Nephron progenitor cell (in vitro differentiated cells): ENCODE measurements at regions not wholly inside any gene's neighbourhood (a gene's known extent, or its start where the extent isn't known, plus 50 kb on each side); places are given as distances from the start of the nearest gene placed in this dataset.
A peak's percentile ranks its signal among the peaks of the same experiment; 100 is the strongest.
"Not testable (repeated sequence)": the region's sequence is repeated elsewhere in the genome, so short reads cannot be mapped to it uniquely, and the experiment has no call there.

Source experiments
- DNase-seq: peaks from one replicate; pipeline ENCODE4 v3.0.0; 2021
- H3K27ac Mint-ChIP-seq: 2 replicates; pipeline ENCODE4 v1.8.0; 2021; ENCODE audit warnings: mild to moderate bottlenecking, moderate library complexity, mixed read lengths
- H3K27me3 Mint-ChIP-seq: 2 replicates; pipeline ENCODE4 v1.8.0; 2021; ENCODE audit warnings: mild to moderate bottlenecking, low read depth, mixed read lengths; ENCODE audit not compliant: poor library complexity
- H3K36me3 Mint-ChIP-seq: 2 replicates; pipeline ENCODE4 v1.8.0; 2021; ENCODE audit warnings: low read depth, mixed read lengths
- H3K4me1 Mint-ChIP-seq: 2 replicates; pipeline ENCODE4 v1.8.0; 2021; ENCODE audit warnings: mixed read lengths
- H3K4me3 Mint-ChIP-seq: 2 replicates; pipeline ENCODE4 v1.8.0; 2021; ENCODE audit warnings: mild to moderate bottlenecking, moderate library complexity, mixed read lengths
- H3K9me3 Mint-ChIP-seq: 2 replicates; pipeline ENCODE4 v1.8.0; 2021; ENCODE audit warnings: mild to moderate bottlenecking, moderate library complexity, mixed read lengths
- CTCF ChIP-seq: fragments of 200-600 bp; sonication (generic); IDR thresholded peaks from 2 replicates; pipeline ENCODE4 v1.5.0; 2021; ENCODE audit warnings: antibody characterized with exemption

DNA sequence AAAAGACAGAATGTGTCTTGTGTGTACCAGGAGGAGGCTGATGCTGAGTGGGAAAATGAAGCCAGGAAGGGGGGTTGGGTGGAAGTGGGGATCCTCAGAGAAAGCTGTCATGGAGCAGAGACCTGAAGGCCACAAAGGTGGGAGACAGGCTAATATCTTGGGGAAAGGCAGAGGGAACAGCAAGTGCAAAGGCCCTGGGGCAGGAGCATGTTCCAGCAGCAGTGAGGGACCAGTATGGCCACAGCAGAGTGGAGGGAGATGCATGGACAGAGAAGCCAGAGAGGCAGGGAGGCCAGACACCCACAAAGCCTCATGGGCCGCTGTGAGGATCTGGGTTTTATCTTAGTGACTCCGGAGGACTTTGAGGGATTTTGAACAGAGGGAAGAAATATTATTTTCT, 254.2 kb upstream of the SULF2 start:
- no peaks in the 10 kb centered on the region for H3K36me3 Mint-ChIP-seq
- no peak overlapping the region for H3K27ac Mint-ChIP-seq
- TF ChIP-seq CTCF = no peak
- H3K9me3 Mint-ChIP-seq = peaks cover 14% of the 10 kb centered on the region
- H3K4me3 Mint-ChIP-seq = no peak overlapping the region
- H3K4me1 Mint-ChIP-seq = peaks cover 27% of the 10 kb centered on the region
- DNase-seq = no peak
- H3K27me3 Mint-ChIP-seq = peaks cover 3% of the 10 kb centered on the region

DNA sequence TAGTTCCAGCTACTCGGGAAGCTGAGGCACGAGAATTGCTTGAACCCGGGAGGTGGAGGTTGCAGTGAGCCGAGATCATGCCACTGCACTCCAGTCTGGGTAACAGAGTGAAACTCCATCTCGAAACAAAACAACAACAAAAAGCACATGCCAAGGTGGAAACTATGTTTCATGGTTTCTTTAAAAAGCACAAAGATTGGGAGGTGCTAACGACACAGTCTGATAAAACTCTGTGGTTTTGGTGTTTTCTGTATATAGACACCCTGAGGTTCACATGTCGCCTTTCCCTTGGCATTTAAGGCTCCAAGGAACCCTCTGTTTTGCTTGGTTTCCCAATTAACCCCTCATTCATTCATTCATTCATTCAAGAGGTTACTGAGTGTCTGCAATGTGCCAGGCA, 253.4 kb upstream of the SULF2 start:
- Mint-ChIP-seq H3K9me3 (peaks cover 14% of the 10 kb centered on the region), H3K4me1 (peaks cover 27% of the 10 kb centered on the region), H3K27me3 (no peaks in the 10 kb centered on the region), H3K27ac (no peak overlapping the region), H3K4me3 (no peak overlapping the region), H3K36me3 (no peaks in the 10 kb centered on the region)
- no peak for TF ChIP-seq CTCF
- DNase-seq = no peak

GRCh38 chr20:48037798-48038197, 252.5 kb upstream of the SULF2 start:
- peak; percentile 34 for DNase-seq
- not testable (repeated sequence) for H3K27me3 Mint-ChIP-seq, H3K36me3 Mint-ChIP-seq, H3K4me3 Mint-ChIP-seq, H3K27ac Mint-ChIP-seq
- peaks cover 27% of the 10 kb centered on the region for H3K4me1 Mint-ChIP-seq
- peaks cover 14% of the 10 kb centered on the region for H3K9me3 Mint-ChIP-seq

DNA sequence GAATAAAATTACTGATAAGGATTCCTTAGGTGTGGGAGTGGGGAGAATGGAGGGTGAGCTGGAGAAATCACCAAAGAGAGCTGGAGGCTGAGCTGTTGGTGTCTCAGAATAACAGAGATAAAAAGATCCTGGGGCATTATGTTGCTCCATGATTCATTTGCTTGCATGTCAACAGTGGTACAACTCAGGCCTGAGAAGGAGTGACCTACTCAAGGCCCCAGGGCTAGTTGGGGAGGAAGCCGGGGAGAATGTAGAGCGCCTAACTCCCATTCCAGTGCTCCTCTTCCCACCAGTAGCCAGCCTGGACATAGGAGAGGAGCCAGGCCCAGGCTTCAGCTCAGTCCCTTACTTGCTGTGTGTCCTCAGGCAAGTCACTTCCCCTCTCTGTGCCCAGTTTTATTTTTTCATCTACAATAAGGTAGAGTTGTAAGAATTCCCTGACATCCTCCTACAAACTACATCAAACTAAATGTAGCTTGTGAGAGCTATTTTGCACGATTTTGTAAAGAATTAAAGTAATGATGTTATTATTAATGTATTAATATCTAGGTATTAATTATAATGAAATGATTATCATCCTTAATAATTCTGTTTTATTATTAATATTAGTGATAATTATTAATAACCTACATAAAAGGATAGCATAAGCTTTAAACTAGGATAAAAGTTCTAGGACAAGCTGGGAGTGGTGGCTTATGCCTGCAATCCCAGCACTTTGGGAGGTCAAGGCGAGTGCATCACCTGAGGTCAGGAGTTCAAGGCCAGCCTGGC, 250.9 kb upstream of the SULF2 start:
- Mint-ChIP-seq H3K4me1 (peaks cover 26% of the 10 kb centered on the region), H3K36me3 (no peaks in the 10 kb centered on the region), H3K9me3 (peaks cover 14% of the 10 kb centered on the region), H3K27ac (no peak overlapping the region), H3K4me3 (no peak overlapping the region), H3K27me3 (peaks cover 4% of the 10 kb centered on the region)
- no peak for DNase-seq
- no peak for TF ChIP-seq CTCF

DNA sequence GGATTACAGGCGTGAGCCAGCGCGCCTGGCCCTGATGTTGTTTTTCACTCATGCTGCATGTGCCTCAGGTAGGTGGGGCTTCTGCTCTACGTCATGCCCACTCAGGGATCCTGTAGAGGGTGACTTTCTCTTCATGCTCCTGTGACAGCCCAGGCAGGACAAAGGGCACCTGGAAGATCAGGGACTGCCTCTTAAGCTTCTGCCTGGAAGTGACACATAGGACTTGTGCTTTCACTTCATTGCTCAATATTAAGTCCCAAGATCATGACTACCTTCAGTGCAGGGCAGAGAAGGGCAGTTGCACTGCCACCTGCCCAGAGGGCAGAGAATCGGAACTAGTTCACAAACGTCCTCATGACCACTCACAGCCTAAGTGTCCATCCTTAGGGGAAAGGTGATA, 249.5 kb upstream of the SULF2 start:
- H3K4me3 Mint-ChIP-seq = no peak overlapping the region
- no peak for TF ChIP-seq CTCF
- H3K36me3 Mint-ChIP-seq = no peaks in the 10 kb centered on the region
- no peak for DNase-seq
- H3K27ac Mint-ChIP-seq = no peak overlapping the region
- H3K4me1 Mint-ChIP-seq = peaks cover 17% of the 10 kb centered on the region
- H3K27me3 Mint-ChIP-seq = peaks cover 4% of the 10 kb centered on the region
- peaks cover 8% of the 10 kb centered on the region for H3K9me3 Mint-ChIP-seq

DNA sequence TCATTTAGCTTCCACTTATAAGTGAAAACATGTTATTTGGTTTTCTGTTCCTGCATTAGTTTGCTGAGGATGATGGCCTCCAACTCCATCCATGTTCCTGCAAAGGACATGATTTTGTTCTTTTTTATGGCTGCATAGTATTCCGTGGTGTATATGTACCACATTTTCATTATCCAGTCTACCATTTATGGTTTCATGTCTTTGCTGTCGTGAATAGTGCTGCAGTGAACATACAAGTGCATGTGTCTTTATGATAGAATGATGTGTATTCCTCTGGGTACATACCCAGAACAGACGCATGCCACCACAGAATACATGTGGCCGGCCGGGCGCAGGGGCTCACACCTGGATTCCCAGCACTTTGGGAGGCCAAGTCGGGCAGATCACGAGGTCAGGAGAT, 247.7 kb upstream of the SULF2 start:
- not testable (repeated sequence) for H3K27me3 Mint-ChIP-seq, H3K27ac Mint-ChIP-seq, H3K4me3 Mint-ChIP-seq, DNase-seq, H3K9me3 Mint-ChIP-seq, H3K36me3 Mint-ChIP-seq
- H3K4me1 Mint-ChIP-seq = peaks cover 13% of the 10 kb centered on the region

GRCh38 chr20:48031122-48031521, 245.8 kb upstream of the SULF2 start:
- Mint-ChIP-seq H3K36me3 (no peaks in the 10 kb centered on the region), H3K4me1 (peaks cover 6% of the 10 kb centered on the region), H3K9me3 (peaks cover 8% of the 10 kb centered on the region), H3K4me3 (no peak overlapping the region), H3K27me3 (peaks cover 9% of the 10 kb centered on the region), H3K27ac (no peak overlapping the region)
- TF ChIP-seq CTCF = no peak
- DNase-seq = no peak
